Breast epithelium (tissue), 4 donors: ENCODE measurements at regions not wholly inside any gene's neighbourhood (a gene's known extent, or its start where the extent isn't known, plus 50 kb on each side); places are given as distances from the start of the nearest gene placed in this dataset.

Experiments
- DNase-seq, 2 donors: peaks; one replicate each; pipeline ENCODE4 v3.0.0-alpha.2; 2019; ENCODE audit warnings: low spot score in 2 of 2
- H3K27ac ChIP-seq, 2 donors: fragments of 200-600 bp; sonication (generic) in 1 of 2; one replicate each; pipeline ENCODE4 v1.5.1; 2016 to 2019; ENCODE audit warnings: mild to moderate bottlenecking in 1 of 2
- H3K27me3 ChIP-seq, 2 donors: fragments of 200-600 bp; sonication (generic) in 1 of 2; one replicate each; pipeline versions ENCODE4 v1.5.1 to v1.6.0; 2017 to 2019; ENCODE audit warnings: control low read depth in 1 of 2, mild to moderate bottlenecking in 1 of 2
- H3K36me3 ChIP-seq: fragments of 200-600 bp; one replicate; pipeline ENCODE4 v1.5.1; 2019
- H3K4me1 ChIP-seq, 2 donors: fragments of 200-600 bp; sonication (generic); one replicate each; pipeline ENCODE4 v1.5.1; 2016 to 2019; ENCODE audit warnings: control low read depth in 1 of 2
- H3K4me3 ChIP-seq, 3 donors: fragments of 200-600 bp; sonication (generic); 1 replicate in 2 of 3; 2 replicates in 1 of 3; pipeline ENCODE4 v1.5.1; 2016 to 2019; ENCODE audit warnings: mild to moderate bottlenecking in 3 of 3, moderate library complexity in 2 of 3
- H3K9me3 ChIP-seq, 2 donors: fragments of 200-600 bp; sonication (generic) in 1 of 2; one replicate each; pipeline ENCODE4 v1.5.1; 2016 to 2019; ENCODE audit warnings: control low read depth in 1 of 2
- POLR2A ChIP-seq: fragments of 450-650 bp; IDR thresholded peaks from one replicate; pipeline ENCODE4 v1.6.1; 2016; ENCODE audit warnings: antibody characterized with exemption, mild to moderate bottlenecking, moderate library complexity
- POLR2AphosphoS5 ChIP-seq, 3 donors: sonication (generic); formaldehyde crosslinking; IDR thresholded peaks; one replicate each; pipeline ENCODE4 v1.6.1; 2017; ENCODE audit warnings: antibody characterized with exemption in 3 of 3
- intact Hi-C: fragments of 100-400 bp; cut with DNase I; formaldehyde crosslinking; loops from one replicate; pipeline ENCODE4 v1.15.1; 2023; ENCODE audit warnings: low total_unique reads
- TF ChIP-seq, protein P1 (sequence below), 3 donors: fragments of 450-650 bp; IDR thresholded peaks; one replicate each; pipeline ENCODE4 v1.5.1; 2016 to 2017; ENCODE audit warnings: antibody characterized with exemption in 3 of 3, mild to moderate bottlenecking in 3 of 3, moderate library complexity in 3 of 3

GRCh38 chr14:58733451-58734208 lies 95.9 kb downstream of the DACT1 start:
- intact Hi-C loops = no loop called here
- Histone ChIP-seq H3K4me1 (no peaks in the 10 kb centered on the region), H3K27ac (no peak overlapping the region)

DNA sequence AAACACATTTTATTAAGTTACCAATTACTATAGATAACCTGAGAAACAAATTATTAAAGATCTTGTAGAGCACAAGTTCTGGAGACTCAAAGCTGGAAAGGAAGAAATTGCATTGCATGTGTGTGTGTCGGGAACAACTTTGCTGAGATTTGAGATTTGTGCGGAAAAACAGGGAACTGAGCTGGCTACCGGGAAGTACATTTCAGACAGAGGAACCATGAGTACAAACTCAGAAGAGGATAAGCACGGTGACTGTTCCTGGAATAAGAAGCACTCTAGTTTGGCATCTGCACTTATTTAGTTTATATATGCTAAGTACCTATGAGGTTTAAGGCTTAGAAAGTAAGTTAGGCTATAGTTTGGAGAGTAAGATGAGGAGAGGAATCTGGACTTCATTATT lies 97.8 kb downstream of the DACT1 start:
- DNase-seq = no peak
- Histone ChIP-seq H3K27me3 (no peaks in the 10 kb centered on the region), H3K4me3 (no peak overlapping the region), H3K4me1 (peaks cover 0 to 3% of the 10 kb centered on the region in 2 donors), H3K36me3 (no peaks in the 10 kb centered on the region), H3K9me3 (no peaks in the 10 kb centered on the region), H3K27ac (no peak overlapping the region)
- TF ChIP-seq POLR2AphosphoS5 (IDR thresholded peaks at IDR 0.05) (no peak), POLR2A (no peak)
- TF ChIP-seq, protein P1, sequence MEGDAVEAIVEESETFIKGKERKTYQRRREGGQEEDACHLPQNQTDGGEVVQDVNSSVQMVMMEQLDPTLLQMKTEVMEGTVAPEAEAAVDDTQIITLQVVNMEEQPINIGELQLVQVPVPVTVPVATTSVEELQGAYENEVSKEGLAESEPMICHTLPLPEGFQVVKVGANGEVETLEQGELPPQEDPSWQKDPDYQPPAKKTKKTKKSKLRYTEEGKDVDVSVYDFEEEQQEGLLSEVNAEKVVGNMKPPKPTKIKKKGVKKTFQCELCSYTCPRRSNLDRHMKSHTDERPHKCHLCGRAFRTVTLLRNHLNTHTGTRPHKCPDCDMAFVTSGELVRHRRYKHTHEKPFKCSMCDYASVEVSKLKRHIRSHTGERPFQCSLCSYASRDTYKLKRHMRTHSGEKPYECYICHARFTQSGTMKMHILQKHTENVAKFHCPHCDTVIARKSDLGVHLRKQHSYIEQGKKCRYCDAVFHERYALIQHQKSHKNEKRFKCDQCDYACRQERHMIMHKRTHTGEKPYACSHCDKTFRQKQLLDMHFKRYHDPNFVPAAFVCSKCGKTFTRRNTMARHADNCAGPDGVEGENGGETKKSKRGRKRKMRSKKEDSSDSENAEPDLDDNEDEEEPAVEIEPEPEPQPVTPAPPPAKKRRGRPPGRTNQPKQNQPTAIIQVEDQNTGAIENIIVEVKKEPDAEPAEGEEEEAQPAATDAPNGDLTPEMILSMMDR (IDR thresholded peaks at IDR 0.05) = no peak
- intact Hi-C loops = no loop called here

More at GRCh38 chr14:58733451-58734208, 95.9 kb downstream of the DACT1 start:
- TF ChIP-seq POLR2A (no peak), POLR2AphosphoS5 (IDR thresholded peaks at IDR 0.05) (no peak)
- TF ChIP-seq, protein P1 (IDR thresholded peaks at IDR 0.05) = no peak
- Histone ChIP-seq H3K36me3 (no peaks in the 10 kb centered on the region), H3K27me3 (no peaks in the 10 kb centered on the region), H3K9me3 (no peaks in the 10 kb centered on the region), H3K4me3 (no peak overlapping the region)
- no peak for DNase-seq

DNA sequence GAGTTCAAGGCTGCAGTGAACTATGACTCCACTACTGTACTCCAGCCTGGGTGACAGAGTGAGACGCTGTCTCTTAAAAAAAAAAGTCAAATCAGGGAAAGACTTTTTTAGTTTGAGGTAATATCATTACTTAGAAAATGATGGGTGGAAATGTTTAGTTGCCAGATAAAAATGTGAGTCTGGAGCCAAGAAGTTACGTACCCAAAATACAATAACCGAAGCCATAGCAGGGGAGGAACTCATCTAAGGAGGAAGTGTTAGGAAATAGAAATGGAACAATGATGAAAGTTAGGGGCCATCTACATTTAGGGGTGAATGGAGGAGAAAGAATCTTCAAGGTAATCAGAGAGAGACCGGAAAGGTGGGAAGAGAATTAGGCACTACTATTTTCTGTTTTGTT lies 98.8 kb downstream of the DACT1 start:
- TF ChIP-seq POLR2AphosphoS5 (IDR thresholded peaks at IDR 0.05) (no peak), POLR2A (no peak)
- TF ChIP-seq, protein P1 (IDR thresholded peaks at IDR 0.05) = no peak
- Histone ChIP-seq H3K27ac (no peak overlapping the region), H3K4me3 (no peak overlapping the region), H3K9me3 (no peaks in the 10 kb centered on the region), H3K27me3 (no peaks in the 10 kb centered on the region), H3K36me3 (no peaks in the 10 kb centered on the region), H3K4me1 (peaks cover 0 to 3% of the 10 kb centered on the region in 2 donors)
- DNase-seq = no peak
- intact Hi-C loops = no loop called here

- H3K27ac ChIP-seq = no peak overlapping the region
Measured at GRCh38 chr14:58737511-58737910, 99.7 kb downstream of the DACT1 start.

More at GRCh38 chr14:58737511-58737910, 99.7 kb downstream of the DACT1 start:
- no peak overlapping the region for H3K4me3 ChIP-seq
- intact Hi-C loops = no loop called here
- H3K36me3 ChIP-seq = no peaks in the 10 kb centered on the region
- H3K27me3 ChIP-seq = no peaks in the 10 kb centered on the region
- no peak for DNase-seq
- no peak for TF ChIP-seq POLR2A
- TF ChIP-seq, protein P1 (IDR thresholded peaks at IDR 0.05) = no peak
- TF ChIP-seq POLR2AphosphoS5 (IDR thresholded peaks at IDR 0.05) = no peak
- H3K9me3 ChIP-seq = no peaks in the 10 kb centered on the region
- H3K4me1 ChIP-seq = peaks cover 0 to 3% of the 10 kb centered on the region in 2 donors
